ENCODE measurements at regions not wholly inside any gene's neighbourhood (a gene's known extent, or its start where the extent isn't known, plus 50 kb on each side); places are given as distances from the start of the nearest gene placed in this dataset.
"Not testable (repeated sequence)": the region's sequence is repeated elsewhere in the genome, so short reads cannot be mapped to it uniquely, and the experiment has no call there.

DNA sequence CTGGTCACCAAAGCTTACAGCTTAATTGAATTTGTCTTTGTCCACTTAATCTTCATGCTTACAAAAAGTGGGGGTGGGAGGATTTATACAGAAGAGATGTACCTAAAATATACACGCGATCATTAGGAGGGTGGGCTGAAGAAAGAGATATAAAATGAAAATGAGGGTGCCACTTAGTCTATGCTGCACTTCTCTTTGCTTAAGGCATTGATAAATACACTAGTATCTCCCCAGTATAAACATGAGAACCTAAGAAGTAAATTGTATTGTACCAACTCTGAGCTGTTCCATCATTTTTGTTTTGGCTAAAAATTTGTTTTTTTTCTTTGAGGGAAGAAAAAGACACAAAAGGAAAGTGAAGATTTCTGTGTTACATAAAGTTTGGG, 170.8 kb upstream of the ZNF217 start:
- no peak for DNase-seq

DNA sequence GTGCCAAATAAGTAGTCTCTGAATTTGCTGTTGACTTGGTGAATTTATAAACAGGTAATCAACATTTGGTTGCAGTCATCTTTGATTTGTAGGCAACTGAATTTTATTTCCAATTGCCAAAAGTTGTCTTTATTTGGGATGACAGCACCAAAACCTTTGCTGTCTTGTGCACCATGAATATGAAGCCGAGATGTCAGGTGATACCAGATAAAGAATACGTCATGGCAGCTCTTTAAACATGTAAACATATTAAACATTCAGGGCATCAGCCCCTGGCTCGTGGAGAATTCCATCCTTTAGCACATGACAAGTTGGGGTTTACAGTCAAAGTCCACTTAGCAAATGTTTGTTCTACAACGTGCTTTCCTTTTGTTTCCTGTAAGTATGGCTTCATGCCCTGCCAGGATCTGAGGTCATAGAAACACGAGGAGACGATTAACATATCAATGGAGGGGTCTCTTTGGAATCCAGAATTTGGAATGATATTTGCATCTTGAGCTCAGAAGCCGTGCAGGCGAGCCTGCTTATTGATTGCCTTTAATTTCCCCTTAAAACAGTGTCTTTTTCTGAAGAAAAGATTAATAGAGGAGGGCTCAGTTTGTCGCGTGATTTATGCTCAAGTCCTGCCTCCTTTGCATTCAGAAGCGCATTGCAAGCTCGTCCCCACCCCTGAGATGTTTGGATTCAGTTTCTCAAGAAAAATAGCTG, 170.2 kb upstream of the ZNF217 start:
- peak; percentile 71 for DNase-seq

DNA sequence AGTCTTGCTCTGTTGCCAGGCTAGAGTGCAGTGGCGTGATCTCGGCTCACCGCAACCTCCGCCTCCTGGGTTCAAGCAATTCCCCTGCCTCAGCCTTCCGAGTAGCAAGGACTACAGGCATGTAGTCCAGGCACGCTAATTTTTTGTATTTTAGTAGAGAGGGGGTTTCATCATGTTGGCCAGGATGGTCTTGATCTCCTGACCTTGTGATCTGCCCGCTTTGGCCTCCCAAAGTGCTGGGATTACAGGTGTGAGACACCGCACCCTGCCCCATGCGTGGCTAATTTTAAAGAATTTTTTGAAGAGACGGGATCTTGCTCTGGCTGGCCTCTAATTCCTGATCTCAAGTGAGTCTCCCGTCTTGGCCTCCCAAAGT, 168.8 kb upstream of the ZNF217 start:
- not testable (repeated sequence) for DNase-seq

DNA sequence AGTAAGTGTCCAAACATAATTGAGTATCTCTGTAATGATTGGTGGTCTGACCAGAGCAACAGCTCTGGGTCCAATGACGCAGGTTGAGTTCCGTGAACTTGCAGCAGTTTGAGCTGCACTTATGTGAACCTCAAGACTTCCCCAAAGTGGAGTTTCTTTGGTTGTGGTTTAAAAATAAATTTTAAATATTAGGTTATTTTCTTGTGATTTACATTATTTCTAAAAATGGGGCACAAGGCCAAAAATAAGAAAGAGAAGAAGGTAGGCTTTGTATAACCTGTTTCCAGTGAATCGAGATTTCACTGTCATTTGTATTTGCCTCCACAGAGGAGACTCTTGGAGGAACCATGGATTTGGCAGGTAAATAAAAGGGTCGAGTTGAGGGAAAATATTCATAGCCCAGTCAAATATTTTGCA, 166.4 kb upstream of the ZNF217 start:
- no peak for DNase-seq

DNA sequence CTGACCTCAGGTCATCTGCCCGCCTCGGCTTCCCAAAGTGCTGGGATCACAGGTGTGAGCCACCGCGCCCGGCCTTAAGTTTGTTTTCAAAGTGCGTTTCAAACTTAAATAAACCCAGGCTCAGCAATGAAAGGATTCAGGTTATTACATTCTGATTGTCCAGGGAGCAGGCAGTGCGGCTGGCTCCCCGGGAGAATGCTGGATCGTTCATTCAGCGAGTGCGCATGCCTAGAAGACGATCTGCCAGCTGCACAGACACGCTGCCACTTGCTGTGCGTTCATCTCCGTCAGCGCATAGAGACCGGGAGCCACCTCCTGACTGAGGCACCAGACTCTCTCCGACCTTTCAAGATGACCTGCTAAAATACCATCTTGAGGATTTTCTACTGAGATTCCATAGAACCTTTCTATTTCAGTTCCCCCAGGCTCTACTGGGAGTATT, 163.9 kb upstream of the ZNF217 start:
- DNase-seq: no peak

DNA sequence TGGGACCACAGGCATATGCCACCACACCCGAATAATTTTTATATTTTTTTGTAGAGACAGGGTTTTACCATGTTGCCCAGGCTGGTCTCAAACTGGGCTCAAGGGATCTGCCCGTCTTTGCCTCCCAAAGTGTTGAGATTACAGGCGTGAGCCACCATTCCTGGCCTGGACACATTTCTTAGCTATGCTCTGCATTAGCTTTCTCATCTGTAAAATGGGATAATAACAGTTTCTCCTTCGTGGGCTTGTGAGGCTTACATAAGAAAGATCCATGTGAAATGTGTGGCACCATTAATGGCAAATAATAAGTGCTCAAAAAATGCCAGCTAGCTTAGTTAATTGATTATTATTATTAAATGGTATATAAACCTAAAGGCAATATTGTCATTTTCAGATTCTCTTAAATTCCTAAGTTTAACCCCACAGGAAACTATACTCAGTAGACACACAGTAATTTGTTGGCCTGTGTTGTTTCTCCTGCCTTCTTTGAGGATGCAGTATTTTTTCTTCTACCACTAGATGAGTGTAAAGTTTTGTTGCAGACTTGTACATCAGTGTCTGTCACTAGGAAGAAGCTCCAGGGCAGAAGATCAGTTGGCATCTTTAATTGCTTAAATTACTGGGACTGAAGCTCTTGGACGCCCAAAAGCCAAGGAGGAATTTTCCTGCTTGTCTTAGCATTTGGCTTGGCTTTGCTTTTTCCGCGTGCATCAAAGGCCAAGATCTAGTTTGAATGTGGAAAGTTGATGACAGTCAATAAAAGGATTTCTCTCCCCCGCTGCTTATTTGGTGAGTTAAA, 162.3 kb upstream of the ZNF217 start:
- DNase-seq: no peak

DNA sequence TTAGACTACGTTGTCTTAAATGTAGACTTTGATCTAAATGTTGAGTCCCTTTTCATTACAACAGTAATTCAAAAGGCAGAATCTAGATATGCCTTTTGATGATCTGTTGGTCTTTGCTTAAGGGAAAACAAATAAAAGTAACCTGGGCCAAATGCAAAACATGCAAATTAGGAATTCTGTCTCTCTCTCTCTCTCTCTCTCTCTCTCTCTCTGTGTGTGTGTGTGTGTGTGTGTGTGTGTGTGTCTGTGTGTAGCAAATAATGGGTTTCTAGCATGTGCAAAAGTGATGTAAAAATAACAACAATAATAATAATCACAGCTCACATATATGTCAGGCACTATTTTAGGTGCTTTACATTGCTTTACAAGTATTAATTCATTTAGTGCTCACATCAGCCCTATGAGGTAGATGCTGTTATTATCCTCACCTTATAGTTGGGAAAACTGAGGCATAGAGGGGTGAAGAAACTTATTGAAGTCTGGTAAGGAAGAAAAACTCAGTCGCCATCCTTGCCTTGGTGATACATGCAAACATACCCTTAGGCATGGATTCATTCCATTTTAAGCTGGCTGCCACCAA, 160.3 kb upstream of the ZNF217 start:
- DNase-seq: no peak

DNA sequence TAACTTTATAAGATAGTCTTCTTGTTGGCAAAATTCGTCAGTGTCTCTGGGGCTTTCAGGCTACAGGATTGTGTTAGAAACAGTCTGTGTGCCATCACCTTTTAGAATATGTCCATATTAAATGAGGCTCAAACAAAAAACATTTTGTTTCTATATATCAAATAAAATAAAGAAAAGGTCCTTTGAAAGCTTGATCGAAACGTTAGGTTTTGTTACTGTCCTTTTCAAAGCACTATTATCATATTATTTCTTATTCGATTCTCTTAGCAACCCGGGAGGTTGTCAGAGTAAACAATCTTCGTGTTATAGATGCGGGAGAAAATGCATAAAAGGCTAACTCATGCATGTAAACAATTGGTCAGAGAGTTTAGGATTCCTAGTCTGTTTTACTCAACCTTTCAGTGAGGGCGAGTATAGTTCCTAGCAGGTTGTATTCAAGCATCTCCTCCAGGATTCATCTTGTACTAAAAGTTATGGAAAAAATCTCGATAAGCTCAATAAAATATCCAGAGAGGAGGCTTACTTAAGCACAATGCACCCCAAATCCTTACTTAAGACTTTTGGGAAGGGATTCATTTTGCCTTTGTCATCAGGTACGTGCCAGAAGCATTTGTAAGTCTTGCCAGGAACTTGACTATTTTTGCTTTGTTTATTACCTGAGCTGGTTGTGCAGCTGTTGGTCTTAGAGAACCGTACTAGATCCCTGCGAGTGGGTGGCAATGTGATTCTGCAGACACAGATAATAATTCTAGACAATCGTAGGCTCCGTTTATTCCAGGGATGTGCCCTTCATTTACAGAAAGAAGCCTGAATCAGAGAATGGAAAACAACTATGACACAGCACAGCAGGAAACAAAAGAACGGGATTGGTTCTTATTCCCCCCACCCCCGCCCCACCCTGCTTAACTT, 159.6 kb upstream of the ZNF217 start:
- DNase-seq: no peak

DNA sequence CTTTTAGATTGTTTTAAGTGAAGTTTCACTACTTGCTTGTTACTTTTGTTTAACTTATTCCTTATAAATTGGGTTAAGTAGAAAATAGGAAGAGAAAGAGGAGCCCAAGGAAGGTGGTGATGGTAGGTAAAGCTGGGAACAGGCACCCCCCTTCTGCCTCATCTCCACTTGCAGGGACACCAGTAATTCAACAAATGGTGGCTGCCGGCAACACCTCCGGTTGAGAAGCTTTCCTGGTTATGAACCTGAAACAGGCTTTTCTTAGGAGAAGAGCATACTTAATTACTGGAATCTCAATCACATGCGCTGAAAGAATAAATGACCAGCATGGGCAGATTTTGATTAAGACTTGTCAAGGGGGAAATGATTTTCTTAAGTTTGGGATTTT, 158.9 kb upstream of the ZNF217 start:
- DNase-seq: no peak

DNA sequence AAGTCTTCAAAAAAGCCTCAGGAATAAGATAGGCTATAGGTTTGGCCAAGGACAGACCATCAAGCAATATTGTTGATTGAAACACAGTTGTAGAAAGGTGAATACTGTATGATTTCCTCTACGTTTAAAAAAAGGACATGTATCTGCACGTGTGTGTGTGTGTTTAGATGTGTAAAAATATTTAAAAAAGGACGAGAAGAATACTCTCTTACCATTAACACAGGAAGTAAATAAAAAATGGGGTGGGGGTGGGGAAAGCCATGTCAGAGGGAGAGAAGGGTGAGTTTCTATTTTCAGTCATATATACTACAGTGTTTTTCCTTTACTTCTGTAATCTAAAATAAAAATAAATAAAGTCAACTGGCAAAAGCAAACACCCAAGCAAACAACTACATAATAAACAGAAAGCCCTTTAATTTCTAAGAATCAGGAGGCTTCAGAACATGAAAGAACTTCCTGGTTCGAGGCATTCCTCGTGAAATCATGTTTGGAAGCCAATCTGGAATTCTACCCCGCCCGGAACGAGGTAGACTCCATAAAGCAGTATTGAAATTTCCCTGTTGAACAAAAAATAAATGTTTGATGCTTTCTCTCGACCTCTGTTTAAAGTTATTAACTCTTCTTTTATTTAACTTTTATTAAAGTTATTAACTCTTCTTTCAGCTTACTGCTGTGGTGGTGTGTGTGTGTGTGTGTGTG, 158.1 kb upstream of the ZNF217 start:
- no peak for DNase-seq

DNA sequence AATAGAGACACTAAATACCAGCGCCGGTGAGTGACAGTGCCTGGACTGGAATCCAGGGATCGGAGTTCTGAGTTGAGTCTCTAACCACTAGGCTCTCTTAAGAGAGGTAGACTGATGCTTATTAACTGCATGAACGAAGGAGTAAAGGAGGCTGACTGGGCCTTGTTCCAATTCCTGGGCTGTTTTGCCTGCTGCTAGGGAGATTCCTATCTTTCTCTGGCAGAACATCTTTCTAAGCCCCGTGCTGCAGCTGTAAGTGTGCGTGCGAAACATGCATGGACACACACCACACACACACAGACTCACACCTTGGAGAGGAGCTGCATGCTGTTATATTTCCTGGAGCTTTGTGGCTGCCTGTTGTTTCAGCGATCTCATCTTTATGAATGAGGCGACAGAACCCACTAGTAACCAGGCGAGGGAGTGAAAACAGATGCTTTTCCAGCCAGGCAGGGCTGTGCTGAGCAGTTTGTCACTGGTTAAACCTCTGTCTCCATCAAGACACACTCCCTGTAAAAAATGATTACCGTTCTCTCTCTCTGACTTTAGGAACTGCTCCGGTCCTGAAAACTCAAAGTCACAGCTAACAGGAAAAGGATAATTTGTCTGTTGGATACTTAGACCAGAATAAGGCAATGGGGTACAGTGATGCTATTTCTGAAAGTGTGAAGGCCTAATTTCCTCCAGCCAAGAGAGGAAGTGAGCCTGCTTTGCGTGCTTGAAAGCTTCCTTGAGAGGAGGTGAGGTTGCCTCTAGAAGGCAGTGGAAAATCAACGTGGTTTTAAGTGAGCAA, 157.4 kb upstream of the ZNF217 start:
- no peak for DNase-seq

DNA sequence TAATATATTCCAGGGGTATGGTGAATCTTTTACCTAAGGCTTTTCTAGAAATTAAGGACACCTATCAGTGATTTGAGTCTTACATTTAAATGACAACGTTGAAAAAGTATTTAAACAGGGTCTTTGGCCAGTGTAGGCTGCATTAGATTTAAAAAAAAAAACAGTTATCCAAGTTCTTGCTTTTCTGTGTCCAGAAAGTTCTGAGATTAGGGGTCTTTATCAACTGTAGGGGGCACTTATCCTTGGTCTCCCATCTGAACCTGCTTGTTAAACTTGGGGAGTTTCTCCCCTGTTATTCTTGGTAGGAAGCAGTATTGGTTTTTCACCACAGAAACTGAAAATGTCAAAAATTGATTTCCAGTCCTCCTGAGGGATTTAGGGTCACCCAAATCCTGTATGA, 155.9 kb upstream of the ZNF217 start:
- DNase-seq: no peak

DNA sequence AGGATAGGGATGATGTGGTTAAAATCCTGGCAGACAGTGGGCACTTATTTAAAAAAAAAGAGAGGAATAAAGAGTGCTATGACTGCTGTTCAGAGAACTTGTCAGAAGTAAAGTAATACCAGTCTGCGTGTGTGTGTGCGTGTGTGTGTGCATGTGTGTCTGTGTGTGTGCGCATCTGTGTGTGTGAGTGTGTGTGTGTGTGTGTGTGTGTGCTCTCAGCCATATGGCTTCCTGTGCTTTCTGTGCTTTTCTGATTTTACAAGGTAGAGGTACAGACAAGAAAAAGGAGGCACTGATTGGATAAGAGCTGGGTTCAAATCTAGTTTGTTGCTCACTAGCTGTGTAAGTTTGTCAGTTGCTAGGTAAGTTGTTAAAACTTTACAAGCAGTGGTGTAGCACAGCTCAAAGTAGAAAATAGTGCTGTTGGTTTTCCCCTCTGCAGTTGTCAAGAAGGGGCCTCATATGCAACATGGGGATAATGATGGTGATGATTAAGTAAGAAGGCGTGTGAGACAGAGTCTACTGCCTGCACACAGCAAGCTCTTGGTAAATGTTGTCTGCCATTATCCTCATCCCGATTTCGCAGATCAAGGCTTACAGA, 155.3 kb upstream of the ZNF217 start:
- no peak for DNase-seq

DNA sequence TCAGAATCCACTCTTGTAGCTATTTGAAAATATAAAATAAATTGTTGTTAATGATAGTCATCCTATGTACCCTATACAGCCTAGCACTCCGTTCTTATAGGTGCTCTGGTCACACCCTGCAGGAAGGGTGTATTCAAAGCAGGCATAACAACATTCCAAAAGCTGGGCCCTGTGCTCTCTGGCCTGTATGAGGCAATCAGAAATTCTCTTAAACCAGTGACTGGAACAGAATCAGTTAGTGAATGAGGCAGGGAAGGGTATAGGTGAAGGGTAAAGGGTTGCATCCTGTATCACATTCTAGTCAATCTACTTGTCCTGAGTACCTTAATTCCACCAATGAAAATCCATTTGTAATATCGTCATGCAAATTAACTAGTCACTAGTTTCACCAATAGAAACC, 154.5 kb upstream of the ZNF217 start:
- DNase-seq: no peak

DNA sequence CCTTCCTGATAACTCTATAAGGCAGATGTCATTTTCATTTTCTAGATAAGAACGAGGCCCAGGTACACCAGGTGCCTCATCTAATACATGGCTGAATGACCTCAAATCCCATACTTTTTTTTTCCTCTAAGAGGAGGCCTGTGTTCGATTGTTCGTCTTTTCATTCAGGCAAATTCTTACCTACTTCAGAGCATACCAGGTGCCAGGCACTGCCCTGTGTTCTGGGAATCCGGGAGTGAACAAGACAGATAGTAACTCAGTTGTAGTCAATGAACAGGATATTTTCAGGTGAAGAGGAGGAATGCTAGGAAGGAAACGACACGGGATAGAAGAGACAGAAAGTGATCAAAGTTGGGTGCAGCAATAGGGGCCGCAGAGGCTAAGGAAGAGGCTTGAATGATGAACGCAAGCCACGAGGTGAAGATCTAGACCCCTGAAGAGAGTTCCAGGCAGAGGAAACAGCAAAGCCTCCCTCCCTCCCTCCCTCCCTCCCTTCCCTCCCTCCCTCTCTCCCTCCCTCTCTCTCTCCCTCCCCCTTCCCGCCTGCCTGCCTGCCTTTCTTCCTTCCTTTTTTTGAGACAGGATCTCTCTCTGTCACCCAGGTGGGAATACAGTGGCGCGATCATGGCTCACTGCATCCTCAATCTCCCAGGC, 150.1 kb upstream of the ZNF217 start:
- no peak for DNase-seq

DNA sequence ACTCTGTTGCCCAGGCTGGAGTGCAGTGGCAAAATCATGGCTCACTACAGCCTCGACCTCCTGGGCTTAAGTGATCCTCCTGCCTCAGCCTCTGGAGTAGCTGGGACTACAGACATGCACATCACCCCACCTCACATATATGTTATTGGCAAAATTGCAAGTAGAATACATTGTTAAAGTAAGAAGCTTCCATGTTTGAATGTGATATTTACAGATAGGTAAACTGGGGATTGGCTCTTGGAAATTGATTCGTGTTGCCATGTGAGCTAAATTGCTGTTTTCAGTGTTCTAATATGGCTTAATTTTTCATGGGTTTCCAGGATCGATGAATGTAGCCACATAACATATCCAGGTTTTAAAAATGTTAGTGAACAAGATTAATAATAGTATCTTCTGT, 149.0 kb upstream of the ZNF217 start:
- no peak for DNase-seq

DNA sequence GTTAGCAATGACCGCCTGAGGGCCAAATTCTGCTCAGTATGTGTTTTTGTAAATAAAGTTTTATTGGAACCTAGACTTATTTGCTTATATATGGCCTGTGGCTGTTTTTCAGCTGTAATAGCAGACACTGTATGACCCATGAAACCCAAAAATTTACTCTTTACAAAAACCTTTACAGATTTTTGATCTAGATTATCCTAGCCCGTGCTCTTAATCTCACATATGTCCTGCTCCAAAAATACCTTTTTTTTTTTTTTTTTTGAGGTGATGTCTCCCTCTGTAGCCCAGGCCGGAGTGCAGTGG, 148.0 kb upstream of the ZNF217 start:
- no peak for DNase-seq

DNA sequence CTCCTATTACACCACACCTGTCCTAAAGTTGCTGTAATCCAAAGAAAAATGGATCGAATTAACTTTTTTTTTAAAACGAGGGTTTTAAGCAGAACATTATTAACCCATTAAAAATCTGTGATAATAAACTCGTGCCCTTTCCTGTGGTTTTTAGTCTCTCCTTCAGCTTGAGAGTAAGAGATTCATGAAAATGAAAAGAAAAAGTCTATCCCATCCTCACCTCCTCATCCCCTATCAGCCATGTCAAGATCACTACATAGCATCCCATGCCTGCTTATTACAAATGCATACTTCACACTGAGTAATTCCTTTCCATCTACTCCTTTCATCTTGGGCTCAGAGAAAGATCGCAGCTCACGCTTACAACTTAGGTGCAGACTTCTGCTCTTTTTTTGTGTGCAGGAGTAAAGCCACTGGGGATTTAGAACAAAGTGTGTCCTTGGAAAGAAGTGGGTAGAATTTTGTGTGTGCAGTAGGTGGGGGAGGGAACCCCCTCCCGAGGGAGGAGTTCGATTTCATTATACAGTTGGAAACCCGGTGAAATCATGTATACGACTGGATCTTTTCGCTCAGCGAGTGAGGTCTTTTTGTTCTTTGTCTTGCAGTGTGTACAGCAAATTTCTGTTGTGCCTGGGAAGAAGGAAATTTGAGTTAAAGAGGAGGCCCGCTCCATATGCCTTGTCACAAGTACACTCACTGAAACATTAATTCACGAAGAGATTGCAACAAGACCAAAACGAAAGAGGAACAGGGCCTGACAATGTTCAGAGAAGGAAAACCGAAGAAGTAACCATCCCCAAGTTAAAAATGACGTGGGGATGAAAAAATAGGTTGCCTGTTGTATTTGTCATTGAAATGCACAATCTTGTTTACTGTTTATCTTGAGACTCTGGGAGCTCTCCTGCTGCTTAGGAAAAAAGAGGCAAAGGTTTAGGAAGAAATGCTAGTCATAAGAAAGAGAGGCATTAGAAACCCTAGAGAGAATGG, 146.5 kb upstream of the ZNF217 start:
- DNase-seq: peak; percentile 65

DNA sequence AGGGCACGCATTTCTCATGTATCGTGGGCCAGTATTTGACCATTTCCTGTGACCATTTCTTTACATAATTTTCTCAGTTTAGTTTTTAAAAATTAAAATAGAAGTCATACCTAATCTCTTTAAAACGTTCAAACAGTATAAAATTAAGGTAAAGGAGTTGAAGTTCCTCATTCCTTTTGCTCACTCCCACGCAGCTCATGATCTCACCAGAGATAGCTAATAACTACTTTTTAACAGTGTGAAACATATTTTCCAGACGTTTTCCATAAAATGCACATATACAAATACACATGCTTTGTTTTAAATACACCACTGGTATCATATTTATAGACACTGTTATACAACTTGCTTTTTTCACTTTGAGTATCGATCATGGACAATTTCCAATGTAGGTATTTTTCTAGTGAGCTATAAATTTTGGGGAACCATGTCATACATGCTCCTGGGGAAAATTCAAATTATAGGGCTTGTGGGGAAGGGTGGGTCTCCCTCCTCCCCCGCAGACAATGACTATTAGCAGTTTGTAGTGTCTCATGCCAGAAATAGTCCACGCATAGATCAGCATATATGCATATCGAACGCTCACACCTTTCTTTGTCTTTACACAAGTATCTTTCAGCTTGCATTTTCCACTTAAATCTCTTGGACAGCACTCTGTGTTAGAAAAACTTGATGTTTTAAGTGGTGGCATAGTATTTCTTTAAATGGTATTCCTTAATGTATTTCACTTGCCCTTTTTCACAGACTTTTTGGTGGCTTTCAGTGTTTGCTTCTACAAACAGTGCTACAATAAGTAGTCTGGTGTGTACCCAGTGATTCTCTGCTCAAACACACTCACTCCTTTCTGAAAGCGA, 145.5 kb upstream of the ZNF217 start:
- no peak for DNase-seq

Data from NCI-H2107 (cell line).